ENCODE measurements at regions not wholly inside any gene's neighbourhood (a gene's known extent, or its start where the extent isn't known, plus 50 kb on each side); places are given as distances from the start of the nearest gene placed in this dataset.

DNA sequence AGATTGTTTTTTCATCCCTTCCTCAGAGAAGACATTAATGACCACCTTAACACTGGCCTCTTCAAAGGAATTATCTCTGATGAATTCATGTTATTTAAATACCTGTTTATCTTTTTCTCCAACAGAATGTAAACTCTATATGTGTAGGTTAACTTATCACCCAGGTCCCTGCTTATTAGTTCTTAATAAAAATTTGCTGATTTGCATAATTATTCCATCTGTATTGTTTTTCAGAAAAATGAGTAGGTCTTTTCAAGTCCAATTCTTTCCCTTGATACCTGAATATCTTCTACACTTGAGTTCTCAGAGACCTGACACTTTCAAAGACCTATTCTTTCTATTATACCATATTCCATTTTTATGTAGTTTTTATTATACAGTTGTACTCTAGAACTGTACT lies 886.7 kb upstream of the TMPRSS15 start:
- no peaks in the 10 kb centered on the region for H3K36me3 Mint-ChIP-seq (ENCODE audit: low read depth, unreplicated experiment)
- no peak overlapping the region for H3K4me3 Mint-ChIP-seq (ENCODE audit: unreplicated experiment)
- TF ChIP-seq, protein P1, sequence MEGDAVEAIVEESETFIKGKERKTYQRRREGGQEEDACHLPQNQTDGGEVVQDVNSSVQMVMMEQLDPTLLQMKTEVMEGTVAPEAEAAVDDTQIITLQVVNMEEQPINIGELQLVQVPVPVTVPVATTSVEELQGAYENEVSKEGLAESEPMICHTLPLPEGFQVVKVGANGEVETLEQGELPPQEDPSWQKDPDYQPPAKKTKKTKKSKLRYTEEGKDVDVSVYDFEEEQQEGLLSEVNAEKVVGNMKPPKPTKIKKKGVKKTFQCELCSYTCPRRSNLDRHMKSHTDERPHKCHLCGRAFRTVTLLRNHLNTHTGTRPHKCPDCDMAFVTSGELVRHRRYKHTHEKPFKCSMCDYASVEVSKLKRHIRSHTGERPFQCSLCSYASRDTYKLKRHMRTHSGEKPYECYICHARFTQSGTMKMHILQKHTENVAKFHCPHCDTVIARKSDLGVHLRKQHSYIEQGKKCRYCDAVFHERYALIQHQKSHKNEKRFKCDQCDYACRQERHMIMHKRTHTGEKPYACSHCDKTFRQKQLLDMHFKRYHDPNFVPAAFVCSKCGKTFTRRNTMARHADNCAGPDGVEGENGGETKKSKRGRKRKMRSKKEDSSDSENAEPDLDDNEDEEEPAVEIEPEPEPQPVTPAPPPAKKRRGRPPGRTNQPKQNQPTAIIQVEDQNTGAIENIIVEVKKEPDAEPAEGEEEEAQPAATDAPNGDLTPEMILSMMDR (IDR thresholded peaks at IDR 0.05; ENCODE audit: insufficient read depth, low read depth, low read length) = no peak
- no peak for TF ChIP-seq EZH2 (IDR thresholded peaks at IDR 0.05; ENCODE audit: insufficient read depth, low read length)
- no peak for DNase-seq (ENCODE audit: low read depth)
- no peak overlapping the region for H3K27ac Mint-ChIP-seq (ENCODE audit: unreplicated experiment)
- H3K4me1 Mint-ChIP-seq (ENCODE audit: low read depth, unreplicated experiment) = no peaks in the 10 kb centered on the region
- no peaks in the 10 kb centered on the region for H3K27me3 Mint-ChIP-seq (ENCODE audit: low read depth, unreplicated experiment)
- Histone ChIP-seq H3K36me3 (ENCODE audit: insufficient read depth, low read length) (no peaks in the 10 kb centered on the region), H3K27me3 (ENCODE audit: insufficient read depth, low read length) (no peaks in the 10 kb centered on the region), H3K4me3 (ENCODE audit: insufficient read depth, low read depth, low read length) (no peak overlapping the region), H4K20me1 (ENCODE audit: insufficient read depth, low read length) (no peaks in the 10 kb centered on the region), H3K9ac (ENCODE audit: low read length) (no peak overlapping the region), H3K4me2 (ENCODE audit: low read length) (no peak overlapping the region), H3K4me1 (ENCODE audit: insufficient read depth, low read length) (no peaks in the 10 kb centered on the region), H2AFZ (ENCODE audit: low read depth, low read length) (no peak overlapping the region), H3K27ac (ENCODE audit: low read depth, low read length) (no peak overlapping the region), H3K79me2 (ENCODE audit: insufficient read depth, low read length) (no peaks in the 10 kb centered on the region), H3K9me3 (ENCODE audit: insufficient read depth, low read depth, low read length) (no peaks in the 10 kb centered on the region)
- no peak for FAIRE-seq
- H3K9me3 Mint-ChIP-seq (ENCODE audit: unreplicated experiment) = no peaks in the 10 kb centered on the region

DNA sequence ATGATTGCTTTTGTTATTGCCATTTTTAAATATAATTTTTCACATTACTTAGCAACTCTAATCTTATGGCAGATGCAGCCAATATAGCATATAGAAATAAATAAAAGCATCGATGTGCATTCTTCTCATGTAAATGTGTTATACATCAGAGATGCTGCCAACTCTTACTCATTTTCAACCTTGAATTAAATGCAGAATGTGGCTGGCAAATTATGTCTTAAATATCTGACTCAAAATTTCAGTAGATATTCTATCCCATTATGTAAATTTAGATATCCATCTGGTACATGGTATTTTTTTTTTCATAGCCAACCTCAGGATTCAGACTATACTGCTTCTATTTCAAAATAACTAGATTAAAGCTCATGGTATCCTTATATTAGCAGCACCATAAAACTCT lies 916.7 kb upstream of the TMPRSS15 start:
- H3K27me3 Mint-ChIP-seq (ENCODE audit: low read depth, unreplicated experiment) = no peaks in the 10 kb centered on the region
- Histone ChIP-seq H3K36me3 (ENCODE audit: insufficient read depth, low read length) (no peaks in the 10 kb centered on the region), H3K4me3 (ENCODE audit: insufficient read depth, low read depth, low read length) (no peak overlapping the region), H3K9ac (ENCODE audit: low read length) (no peak overlapping the region), H3K27me3 (ENCODE audit: insufficient read depth, low read length) (no peaks in the 10 kb centered on the region), H3K4me2 (ENCODE audit: low read length) (no peak overlapping the region), H3K79me2 (ENCODE audit: insufficient read depth, low read length) (no peaks in the 10 kb centered on the region), H4K20me1 (ENCODE audit: insufficient read depth, low read length) (no peaks in the 10 kb centered on the region), H3K4me1 (ENCODE audit: insufficient read depth, low read length) (no peaks in the 10 kb centered on the region), H2AFZ (ENCODE audit: low read depth, low read length) (no peak overlapping the region), H3K27ac (ENCODE audit: low read depth, low read length) (no peak overlapping the region), H3K9me3 (ENCODE audit: insufficient read depth, low read depth, low read length) (peaks cover 6% of the 10 kb centered on the region)
- peaks cover 5% of the 10 kb centered on the region for H3K4me1 Mint-ChIP-seq (ENCODE audit: low read depth, unreplicated experiment)
- no peaks in the 10 kb centered on the region for H3K9me3 Mint-ChIP-seq (ENCODE audit: unreplicated experiment)
- TF ChIP-seq, protein P1 (IDR thresholded peaks at IDR 0.05; ENCODE audit: insufficient read depth, low read depth, low read length) = no peak
- TF ChIP-seq EZH2 (IDR thresholded peaks at IDR 0.05; ENCODE audit: insufficient read depth, low read length) = no peak
- no peaks in the 10 kb centered on the region for H3K36me3 Mint-ChIP-seq (ENCODE audit: low read depth, unreplicated experiment)
- H3K4me3 Mint-ChIP-seq (ENCODE audit: unreplicated experiment) = no peak overlapping the region
- H3K27ac Mint-ChIP-seq (ENCODE audit: unreplicated experiment) = no peak overlapping the region
- no peak for DNase-seq (ENCODE audit: low read depth)
- FAIRE-seq = no peak

- Mint-ChIP-seq H3K4me3 (ENCODE audit: unreplicated experiment) (no peak overlapping the region), H3K9me3 (ENCODE audit: unreplicated experiment) (no peaks in the 10 kb centered on the region), H3K4me1 (ENCODE audit: low read depth, unreplicated experiment) (peaks cover 5% of the 10 kb centered on the region), H3K27me3 (ENCODE audit: low read depth, unreplicated experiment) (no peaks in the 10 kb centered on the region), H3K27ac (ENCODE audit: unreplicated experiment) (no peak overlapping the region), H3K36me3 (ENCODE audit: low read depth, unreplicated experiment) (no peaks in the 10 kb centered on the region)
- peaks cover 6% of the 10 kb centered on the region for H3K9me3 ChIP-seq (ENCODE audit: insufficient read depth, low read depth, low read length)
- H3K27ac ChIP-seq (ENCODE audit: low read depth, low read length) = no peak overlapping the region
- H2AFZ ChIP-seq (ENCODE audit: low read depth, low read length) = no peak overlapping the region
- no peaks in the 10 kb centered on the region for H4K20me1 ChIP-seq (ENCODE audit: insufficient read depth, low read length)
- DNase-seq (ENCODE audit: low read depth) = no peak
- H3K4me2 ChIP-seq (ENCODE audit: low read length) = no peak overlapping the region
- H3K9ac ChIP-seq (ENCODE audit: low read length) = no peak overlapping the region
- FAIRE-seq = no peak
- no peaks in the 10 kb centered on the region for H3K4me1 ChIP-seq (ENCODE audit: insufficient read depth, low read length)
- no peak overlapping the region for H3K4me3 ChIP-seq (ENCODE audit: insufficient read depth, low read depth, low read length)
- no peaks in the 10 kb centered on the region for H3K36me3 ChIP-seq (ENCODE audit: insufficient read depth, low read length)
- no peaks in the 10 kb centered on the region for H3K79me2 ChIP-seq (ENCODE audit: insufficient read depth, low read length)
- TF ChIP-seq EZH2 (IDR thresholded peaks at IDR 0.05; ENCODE audit: insufficient read depth, low read length) = no peak
- TF ChIP-seq, protein P1 (IDR thresholded peaks at IDR 0.05; ENCODE audit: insufficient read depth, low read depth, low read length) = no peak
- H3K27me3 ChIP-seq (ENCODE audit: insufficient read depth, low read length) = no peaks in the 10 kb centered on the region
These were observed 918.1 kb upstream of the TMPRSS15 start for GRCh38 chr21:19321688-19322087.

Measured in astrocyte (in vitro differentiated cells and primary cell).